Dendritic cell treated with granulocyte-macrophage colony-stimulating factor and Interleukin-4, amounts not matched to agents 40 ng/mL and 50 ng/mL, for 4 days (primary cell): ENCODE measurements at regions not wholly inside any gene's neighbourhood (a gene's known extent, or its start where the extent isn't known, plus 50 kb on each side); places are given as distances from the start of the nearest gene placed in this dataset.

Experiments
- H3K27ac Mint-ChIP-seq: one replicate; pipeline ENCODE4 v1.8.0; 2022; ENCODE audit warnings: mild to moderate bottlenecking, mixed read lengths
- H3K27me3 Mint-ChIP-seq: one replicate; pipeline ENCODE4 v1.8.0; 2022; ENCODE audit warnings: mild to moderate bottlenecking, mixed read lengths
- H3K36me3 Mint-ChIP-seq: one replicate; pipeline ENCODE4 v1.8.0; 2022; ENCODE audit warnings: low read depth, mixed read lengths
- H3K4me1 Mint-ChIP-seq: one replicate; pipeline ENCODE4 v1.8.0; 2022; ENCODE audit warnings: low read depth, mixed read lengths
- H3K4me3 Mint-ChIP-seq: one replicate; pipeline ENCODE4 v1.8.0; 2022; ENCODE audit warnings: mild to moderate bottlenecking, moderate library complexity, mixed read lengths
- H3K9me3 Mint-ChIP-seq: one replicate; pipeline ENCODE4 v1.8.0; 2022; ENCODE audit warnings: mixed read lengths
- intact Hi-C: fragments of 100-400 bp; cut with micrococcal nuclease; formaldehyde crosslinking; loops from one replicate; pipeline ENCODE4 v1.15.0; 2022

GRCh38 chr5:34564710-34565235 is 91.4 kb upstream of the RAI14 start:
- intact Hi-C loops, result no loop called here
- no peak overlapping the region for H3K27ac Mint-ChIP-seq

GRCh38 chr5:34570143-34570542 is 86.0 kb upstream of the RAI14 start:
- H3K9me3 Mint-ChIP-seq, result no peaks in the 10 kb centered on the region
- H3K27ac Mint-ChIP-seq, result no peak overlapping the region
- no peak overlapping the region for H3K4me3 Mint-ChIP-seq
- H3K36me3 Mint-ChIP-seq, result no peaks in the 10 kb centered on the region
- intact Hi-C loops, result no loop called here
- H3K4me1 Mint-ChIP-seq, result no peaks in the 10 kb centered on the region
- H3K27me3 Mint-ChIP-seq, result no peaks in the 10 kb centered on the region

More at GRCh38 chr5:34564710-34565235, 91.4 kb upstream of the RAI14 start:
- Mint-ChIP-seq H3K27me3 (no peaks in the 10 kb centered on the region), H3K9me3 (no peaks in the 10 kb centered on the region), H3K4me1 (no peaks in the 10 kb centered on the region), H3K4me3 (no peak overlapping the region), H3K36me3 (no peaks in the 10 kb centered on the region)

GRCh38 chr5:34570721-34571676 is 85.1 kb upstream of the RAI14 start:
- intact Hi-C loops, result no loop called here
- Mint-ChIP-seq H3K4me3 (no peak overlapping the region), H3K4me1 (no peaks in the 10 kb centered on the region), H3K9me3 (no peaks in the 10 kb centered on the region), H3K27me3 (no peaks in the 10 kb centered on the region), H3K36me3 (no peaks in the 10 kb centered on the region), H3K27ac (no peak overlapping the region)

GRCh38 chr5:34571677-34572041 is 84.5 kb upstream of the RAI14 start:
- Mint-ChIP-seq H3K27me3 (no peaks in the 10 kb centered on the region), H3K27ac (no peak overlapping the region), H3K4me3 (no peak overlapping the region), H3K36me3 (no peaks in the 10 kb centered on the region), H3K9me3 (no peaks in the 10 kb centered on the region), H3K4me1 (no peaks in the 10 kb centered on the region)
- intact Hi-C loops, result no loop called here

GRCh38 chr5:34574936-34575467 is 81.1 kb upstream of the RAI14 start:
- Mint-ChIP-seq H3K36me3 (no peaks in the 10 kb centered on the region), H3K9me3 (peaks cover 10% of the 10 kb centered on the region), H3K27ac (no peak overlapping the region), H3K4me3 (no peak overlapping the region), H3K27me3 (no peaks in the 10 kb centered on the region), H3K4me1 (no peaks in the 10 kb centered on the region)
- intact Hi-C loops, result no loop called here

GRCh38 chr5:34576891-34577666 is 79.0 kb upstream of the RAI14 start:
- intact Hi-C loops, result no loop called here
- Mint-ChIP-seq H3K4me3 (no peak overlapping the region), H3K27ac (no peak overlapping the region), H3K4me1 (no peaks in the 10 kb centered on the region), H3K27me3 (no peaks in the 10 kb centered on the region), H3K9me3 (peaks cover 10% of the 10 kb centered on the region), H3K36me3 (no peaks in the 10 kb centered on the region)

GRCh38 chr5:34578962-34579361 is 77.2 kb upstream of the RAI14 start:
- Mint-ChIP-seq H3K27me3 (peaks cover 4% of the 10 kb centered on the region), H3K36me3 (no peaks in the 10 kb centered on the region), H3K4me3 (no peak overlapping the region), H3K4me1 (no peaks in the 10 kb centered on the region), H3K9me3 (peaks cover 10% of the 10 kb centered on the region), H3K27ac (no peak overlapping the region)
- intact Hi-C loops, result no loop called here

GRCh38 chr5:34580983-34581382 is 75.1 kb upstream of the RAI14 start:
- H3K27me3 Mint-ChIP-seq, result peaks cover 4% of the 10 kb centered on the region
- H3K36me3 Mint-ChIP-seq, result no peaks in the 10 kb centered on the region
- H3K4me1 Mint-ChIP-seq, result no peaks in the 10 kb centered on the region
- no peak overlapping the region for H3K4me3 Mint-ChIP-seq
- H3K27ac Mint-ChIP-seq, result no peak overlapping the region
- intact Hi-C loops, result no loop called here
- peaks cover 10% of the 10 kb centered on the region for H3K9me3 Mint-ChIP-seq

GRCh38 chr5:34582371-34582770 is 73.8 kb upstream of the RAI14 start:
- no peak overlapping the region for H3K4me3 Mint-ChIP-seq
- H3K4me1 Mint-ChIP-seq, result peaks cover 6% of the 10 kb centered on the region
- H3K27ac Mint-ChIP-seq, result no peak overlapping the region
- intact Hi-C loops, result no loop called here
- H3K36me3 Mint-ChIP-seq, result no peaks in the 10 kb centered on the region
- H3K9me3 Mint-ChIP-seq, result peaks cover 10% of the 10 kb centered on the region
- peaks cover 4% of the 10 kb centered on the region for H3K27me3 Mint-ChIP-seq

GRCh38 chr5:34583167-34583566 is 73.0 kb upstream of the RAI14 start:
- no peak overlapping the region for H3K4me3 Mint-ChIP-seq
- no peaks in the 10 kb centered on the region for H3K36me3 Mint-ChIP-seq
- intact Hi-C loops, result no loop called here
- peaks cover 4% of the 10 kb centered on the region for H3K27me3 Mint-ChIP-seq
- no peak overlapping the region for H3K27ac Mint-ChIP-seq
- peaks cover 12% of the 10 kb centered on the region for H3K4me1 Mint-ChIP-seq
- H3K9me3 Mint-ChIP-seq, result peaks cover 9% of the 10 kb centered on the region

- Mint-ChIP-seq H3K27me3 (peaks cover 4% of the 10 kb centered on the region), H3K4me1 (peaks cover 12% of the 10 kb centered on the region), H3K9me3 (no peaks in the 10 kb centered on the region), H3K36me3 (no peaks in the 10 kb centered on the region), H3K4me3 (no peak overlapping the region), H3K27ac (no peak overlapping the region)
- intact Hi-C loops, result no loop called here
These were observed 72.0 kb upstream of the RAI14 start for GRCh38 chr5:34584165-34584564.

GRCh38 chr5:34585601-34586104 is 70.5 kb upstream of the RAI14 start:
- H3K27me3 Mint-ChIP-seq, result peaks cover 4% of the 10 kb centered on the region
- peaks cover 12% of the 10 kb centered on the region for H3K4me1 Mint-ChIP-seq
- no peaks in the 10 kb centered on the region for H3K9me3 Mint-ChIP-seq
- intact Hi-C loops, result no loop called here
- H3K36me3 Mint-ChIP-seq, result no peaks in the 10 kb centered on the region
- H3K27ac Mint-ChIP-seq, result no peak overlapping the region
- no peak overlapping the region for H3K4me3 Mint-ChIP-seq

GRCh38 chr5:34586117-34586885 is 69.8 kb upstream of the RAI14 start:
- Mint-ChIP-seq H3K27ac (no peak overlapping the region), H3K27me3 (peaks cover 4% of the 10 kb centered on the region), H3K9me3 (no peaks in the 10 kb centered on the region), H3K36me3 (no peaks in the 10 kb centered on the region), H3K4me3 (no peak overlapping the region), H3K4me1 (peaks cover 12% of the 10 kb centered on the region)
- intact Hi-C loops, result no loop called here
